ENCODE measurements at regions not wholly inside any gene's neighbourhood (a gene's known extent, or its start where the extent isn't known, plus 50 kb on each side); places are given as distances from the start of the nearest gene placed in this dataset.

- TF ChIP-seq E2F4 (CRISPR knock-in tag; IDR thresholded peaks at IDR 0.05; ENCODE audit: borderline replicate concordance, low read depth) (no peak), TCF7 (CRISPR knock-in tag; IDR thresholded peaks at IDR 0.05; ENCODE audit: low read depth) (no peak)
Observed at GRCh38 chr15:72936237-72936636, 116.0 kb upstream of the NEO1 start (continued).

- no peak overlapping the region for H3K27ac Mint-ChIP-seq
- no peaks in the 10 kb centered on the region; the same call in 1 of the 2 replicates for H3K4me1 Mint-ChIP-seq
- no peaks in the 10 kb centered on the region for H3K9me3 Mint-ChIP-seq
- H3K27me3 Mint-ChIP-seq (ENCODE audit: low read depth): no peaks in the 10 kb centered on the region
- ATAC-seq (no peak), DNase-seq (ENCODE audit: low spot score) (no peak)
- no peaks in the 10 kb centered on the region for H3K36me3 Mint-ChIP-seq
- TF ChIP-seq PREB (CRISPR knock-in tag; IDR thresholded peaks at IDR 0.05; ENCODE audit: borderline replicate concordance) (no peak), ZNF396 (CRISPR knock-in tag; IDR thresholded peaks at IDR 0.05; ENCODE audit: borderline replicate concordance) (no peak), CREM (CRISPR knock-in tag; IDR thresholded peaks at IDR 0.05) (no peak), HMGA2 (CRISPR knock-in tag; IDR thresholded peaks at IDR 0.05) (no peak), ZNF263 (CRISPR knock-in tag; IDR thresholded peaks at IDR 0.05; ENCODE audit: low read depth) (no peak)
- ChIA-PET POLR2A (no interaction called here), CTCF (no interaction called here)
- H3K4me3 Mint-ChIP-seq: no peak overlapping the region
Observed at GRCh38 chr15:72935521-72935920, 116.7 kb upstream of the NEO1 start.

- TF ChIP-seq ATF6 (CRISPR knock-in tag; IDR thresholded peaks at IDR 0.05): no peak
- POLR2A ChIA-PET: no interaction called here
- Mint-ChIP-seq H3K9me3 (no peaks in the 10 kb centered on the region), H3K4me3 (no peak overlapping the region), H3K36me3 (no peaks in the 10 kb centered on the region), H3K4me1 (no peaks in the 10 kb centered on the region; the same call in 1 of the 2 replicates), H3K27ac (no peak overlapping the region), H3K27me3 (ENCODE audit: low read depth) (no peaks in the 10 kb centered on the region)
- CTCF ChIA-PET: interaction anchor here (0.5 kb wide), 1 partner anchor 594 kb away, joined by 3 read pairs; no protein-coding TSS in a partner anchor
- ATAC-seq (no peak), DNase-seq (ENCODE audit: low spot score) (no peak)
Observed at GRCh38 chr15:72934921-72935320, 117.3 kb upstream of the NEO1 start.

- Mint-ChIP-seq H3K9me3 (no peaks in the 10 kb centered on the region), H3K4me3 (no peak overlapping the region), H3K4me1 (no peaks in the 10 kb centered on the region; the same call in 1 of the 2 replicates), H3K27me3 (ENCODE audit: low read depth) (no peaks in the 10 kb centered on the region), H3K27ac (no peak overlapping the region), H3K36me3 (no peaks in the 10 kb centered on the region)
- DNase-seq (ENCODE audit: low spot score): no peak
- ATAC-seq: no peak
- CTCF ChIA-PET: no interaction called here
- POLR2A ChIA-PET: no interaction called here
- no peak for TF ChIP-seq HMGXB4 (CRISPR knock-in tag; IDR thresholded peaks at IDR 0.05)
- no peak for TF ChIP-seq ZSCAN18 (CRISPR knock-in tag; IDR thresholded peaks at IDR 0.05)
- no peak for TF ChIP-seq ATF3 (CRISPR knock-in tag; conservative IDR thresholded peaks at IDR 0.05)
- no peak for TF ChIP-seq MLX (CRISPR knock-in tag; IDR thresholded peaks at IDR 0.05)
- no peak for TF ChIP-seq ZNF263 (CRISPR knock-in tag; IDR thresholded peaks at IDR 0.05; ENCODE audit: low read depth)
- TF ChIP-seq SMAD3 (CRISPR knock-in tag; IDR thresholded peaks at IDR 0.05; ENCODE audit: borderline replicate concordance): no peak
- TF ChIP-seq NFE2L1 (CRISPR knock-in tag; IDR thresholded peaks at IDR 0.05): no peak
- TF ChIP-seq IRF1 (CRISPR knock-in tag; IDR thresholded peaks at IDR 0.05): no peak
- no peak for TF ChIP-seq GABPB1 (CRISPR knock-in tag; IDR thresholded peaks at IDR 0.05)
- no peak for TF ChIP-seq CTCF (IDR thresholded peaks at IDR 0.05)
- TF ChIP-seq CDX4 (CRISPR knock-in tag; IDR thresholded peaks at IDR 0.05; ENCODE audit: borderline replicate concordance): no peak
Observed at GRCh38 chr15:72933976-72934375, 118.3 kb upstream of the NEO1 start.
